Skin of body (tissue), 1 donor: ENCODE measurements at regions not wholly inside any gene's neighbourhood (a gene's known extent, or its start where the extent isn't known, plus 50 kb on each side); places are given as distances from the start of the nearest gene placed in this dataset.
A peak's percentile ranks its signal among the peaks of the same experiment; 100 is the strongest.

Source experiments
- DNase-seq: peaks from one replicate; lab custom pipeline; 2025; lab: John Stamatoyannopoulos, UW

- DNase-seq, result no peak
Measured at GRCh38 chr1:72690871-72691270, 408.5 kb upstream of the NEGR1 start.

GRCh38 chr1:72678683-72679082 lies 396.3 kb upstream of the NEGR1 start:
- DNase-seq, result no peak

GRCh38 chr1:72670902-72671301 lies 388.6 kb upstream of the NEGR1 start:
- no peak for DNase-seq

GRCh38 chr1:72662918-72663317 lies 380.6 kb upstream of the NEGR1 start:
- DNase-seq, result no peak

- DNase-seq, result no peak
Measured at GRCh38 chr1:72650843-72651435, 368.6 kb upstream of the NEGR1 start.

- DNase-seq, result peak; percentile 38
Measured at GRCh38 chr1:72649991-72650390, 367.7 kb upstream of the NEGR1 start.

- no peak for DNase-seq
Measured at GRCh38 chr1:72649211-72649888, 367.0 kb upstream of the NEGR1 start.

GRCh38 chr1:72648465-72648864 lies 366.1 kb upstream of the NEGR1 start:
- no peak for DNase-seq

- DNase-seq, result no peak
Measured at GRCh38 chr1:72643142-72643541, 360.8 kb upstream of the NEGR1 start.

GRCh38 chr1:72637593-72637992 lies 355.3 kb upstream of the NEGR1 start:
- no peak for DNase-seq

GRCh38 chr1:72636631-72637030 lies 354.3 kb upstream of the NEGR1 start:
- no peak for DNase-seq

GRCh38 chr1:72635719-72636118 lies 353.4 kb upstream of the NEGR1 start:
- DNase-seq, result no peak

GRCh38 chr1:72634946-72635345 lies 352.6 kb upstream of the NEGR1 start:
- no peak for DNase-seq

- DNase-seq, result no peak
Measured at GRCh38 chr1:72631449-72631848, 349.1 kb upstream of the NEGR1 start.

- peak; percentile 32 for DNase-seq
Measured at GRCh38 chr1:72623299-72623708, 341.0 kb upstream of the NEGR1 start.

GRCh38 chr1:72620453-72620852 lies 338.1 kb upstream of the NEGR1 start:
- no peak for DNase-seq

GRCh38 chr1:72606216-72606810 lies 324.0 kb upstream of the NEGR1 start:
- DNase-seq, result no peak

- no peak for DNase-seq
Measured at GRCh38 chr1:72601035-72601674, 318.8 kb upstream of the NEGR1 start.

GRCh38 chr1:72586023-72586685 lies 303.8 kb upstream of the NEGR1 start:
- DNase-seq, result no peak

GRCh38 chr1:72579629-72580028 lies 297.3 kb upstream of the NEGR1 start:
- no peak for DNase-seq

- DNase-seq, result no peak
Measured at GRCh38 chr1:72570815-72571214, 288.5 kb upstream of the NEGR1 start.

GRCh38 chr1:72568113-72568512 lies 285.8 kb upstream of the NEGR1 start:
- DNase-seq, result no peak
